ENCODE measurements at regions not wholly inside any gene's neighbourhood (a gene's known extent, or its start where the extent isn't known, plus 50 kb on each side); places are given as distances from the start of the nearest gene placed in this dataset.

GRCh38 chr3:43922374-43922773 lies 231.6 kb downstream of the ABHD5 start:
- Histone ChIP-seq H3K4me1 (ENCODE audit: control insufficient read depth in 2 of 2, insufficient read depth in 2 of 2, low read length in 2 of 2) (no peaks in the 10 kb centered on the region), H3K4me2 (replicated peaks; ENCODE audit: low read depth, low read length, poor library complexity, severe bottlenecking) (no peak overlapping the region), H3K79me2 (ENCODE audit: control insufficient read depth, insufficient read depth, low read length) (no peaks in the 10 kb centered on the region), H3K4me3 (ENCODE audit: control extremely low read depth in 1 of 5, extremely low read depth in 1 of 5, insufficient read depth in 1 of 5, low read depth in 2 of 5, low read length in 4 of 5) (no peak overlapping the region), H3K36me3 (replicated peaks in 1 of 2; ENCODE audit: control extremely low read depth in 1 of 2, control insufficient read depth in 1 of 2, extremely low read depth in 1 of 2, insufficient read depth in 2 of 2, low read length in 1 of 2) (no peaks in the 10 kb centered on the region), H3K27ac (ENCODE audit: low read length in 2 of 2) (no peak overlapping the region), H4K20me1 (ENCODE audit: control insufficient read depth, insufficient read depth, low read length, poor library complexity, severe bottlenecking) (no peaks in the 10 kb centered on the region), H3K9ac (ENCODE audit: low read length) (no peak overlapping the region), H3K9me3 (ENCODE audit: control extremely low read depth in 1 of 3, control insufficient read depth in 2 of 3, insufficient read depth in 1 of 3, low read length in 2 of 3) (peaks cover 0 to 2% (median 0%) of the 10 kb centered on the region in 3 donors), H3K27me3 (replicated peaks in 1 of 4; ENCODE audit: control extremely low read depth in 1 of 4, control insufficient read depth in 3 of 4, insufficient read depth in 4 of 4, low read length in 3 of 4) (peaks cover 0 to 21% (median 9%) of the 10 kb centered on the region in 4 experiments), H2AFZ (ENCODE audit: insufficient read depth, low read depth, low read length, poor library complexity, severe bottlenecking) (no peak overlapping the region)
- ATAC-seq (ENCODE audit: low read depth) (no peak), DNase-seq (no peak)
- H3K4me1 Mint-ChIP-seq = peaks cover 4% of the 10 kb centered on the region
- TF ChIP-seq EZH2 (IDR thresholded peaks at IDR 0.05; ENCODE audit: borderline replicate concordance, insufficient read depth, low read depth, low read length, poor library complexity, severe bottlenecking) = no peak
- no peak for TF ChIP-seq CTCF (IDR thresholded peaks at IDR 0.05)
- WGBS (ENCODE audit: insufficient coverage) = 84% methylated on average over 2 of the region's 3 CpGs
- no peaks in the 10 kb centered on the region for H3K9me3 Mint-ChIP-seq (ENCODE audit: insufficient read depth)
- intact Hi-C loops (cut with micrococcal nuclease) = no loop called here
- POLR2A ChIA-PET = no interaction called here
- CTCF ChIA-PET = no interaction called here
- H3K27ac Mint-ChIP-seq = no peak overlapping the region
- H3K4me3 Mint-ChIP-seq = no peak overlapping the region
- peaks cover 69% of the 10 kb centered on the region for H3K27me3 Mint-ChIP-seq

- Histone ChIP-seq H3K4me2 (replicated peaks; ENCODE audit: low read depth, low read length, poor library complexity, severe bottlenecking) (no peak overlapping the region), H3K36me3 (replicated peaks in 1 of 2; ENCODE audit: control extremely low read depth in 1 of 2, control insufficient read depth in 1 of 2, extremely low read depth in 1 of 2, insufficient read depth in 2 of 2, low read length in 1 of 2) (no peaks in the 10 kb centered on the region), H3K9ac (ENCODE audit: low read length) (no peak overlapping the region), H3K27me3 (replicated peaks in 1 of 4; ENCODE audit: control extremely low read depth in 1 of 4, control insufficient read depth in 3 of 4, insufficient read depth in 4 of 4, low read length in 3 of 4) (peaks cover 0 to 21% (median 9%) of the 10 kb centered on the region in 4 experiments), H3K9me3 (ENCODE audit: control extremely low read depth in 1 of 3, control insufficient read depth in 2 of 3, insufficient read depth in 1 of 3, low read length in 2 of 3) (no peaks in the 10 kb centered on the region), H3K79me2 (ENCODE audit: control insufficient read depth, insufficient read depth, low read length) (no peaks in the 10 kb centered on the region), H3K27ac (ENCODE audit: low read length in 2 of 2) (no peak overlapping the region), H3K4me1 (ENCODE audit: control insufficient read depth in 2 of 2, insufficient read depth in 2 of 2, low read length in 2 of 2) (no peaks in the 10 kb centered on the region), H4K20me1 (ENCODE audit: control insufficient read depth, insufficient read depth, low read length, poor library complexity, severe bottlenecking) (no peaks in the 10 kb centered on the region), H3K4me3 (ENCODE audit: control extremely low read depth in 1 of 5, extremely low read depth in 1 of 5, insufficient read depth in 1 of 5, low read depth in 2 of 5, low read length in 4 of 5) (no peak overlapping the region), H2AFZ (ENCODE audit: insufficient read depth, low read depth, low read length, poor library complexity, severe bottlenecking) (no peak overlapping the region)
- Mint-ChIP-seq H3K4me3 (no peak overlapping the region), H3K9me3 (ENCODE audit: insufficient read depth) (no peaks in the 10 kb centered on the region), H3K4me1 (peaks cover 4% of the 10 kb centered on the region), H3K27me3 (peaks cover 73% of the 10 kb centered on the region), H3K27ac (no peak overlapping the region)
- DNase-seq (no peak), ATAC-seq (ENCODE audit: low read depth) (no peak)
- WGBS (ENCODE audit: insufficient coverage) = 24% methylated on average over 11 of the region's 13 CpGs
- ChIA-PET POLR2A (no interaction called here), CTCF (no interaction called here)
- no peak for TF ChIP-seq EZH2 (IDR thresholded peaks at IDR 0.05; ENCODE audit: borderline replicate concordance, insufficient read depth, low read depth, low read length, poor library complexity, severe bottlenecking)
- intact Hi-C loops (cut with micrococcal nuclease) = no loop called here
These were observed 232.6 kb downstream of the ABHD5 start for GRCh38 chr3:43923104-43923882.
